NCI-H187 (cell line): ENCODE measurements at regions not wholly inside any gene's neighbourhood (a gene's known extent, or its start where the extent isn't known, plus 50 kb on each side); places are given as distances from the start of the nearest gene placed in this dataset.

Experiments used
- DNase-seq, 2 experiments: peaks; one replicate each; lab custom pipeline; 2025; lab: John Stamatoyannopoulos, UW

DNA sequence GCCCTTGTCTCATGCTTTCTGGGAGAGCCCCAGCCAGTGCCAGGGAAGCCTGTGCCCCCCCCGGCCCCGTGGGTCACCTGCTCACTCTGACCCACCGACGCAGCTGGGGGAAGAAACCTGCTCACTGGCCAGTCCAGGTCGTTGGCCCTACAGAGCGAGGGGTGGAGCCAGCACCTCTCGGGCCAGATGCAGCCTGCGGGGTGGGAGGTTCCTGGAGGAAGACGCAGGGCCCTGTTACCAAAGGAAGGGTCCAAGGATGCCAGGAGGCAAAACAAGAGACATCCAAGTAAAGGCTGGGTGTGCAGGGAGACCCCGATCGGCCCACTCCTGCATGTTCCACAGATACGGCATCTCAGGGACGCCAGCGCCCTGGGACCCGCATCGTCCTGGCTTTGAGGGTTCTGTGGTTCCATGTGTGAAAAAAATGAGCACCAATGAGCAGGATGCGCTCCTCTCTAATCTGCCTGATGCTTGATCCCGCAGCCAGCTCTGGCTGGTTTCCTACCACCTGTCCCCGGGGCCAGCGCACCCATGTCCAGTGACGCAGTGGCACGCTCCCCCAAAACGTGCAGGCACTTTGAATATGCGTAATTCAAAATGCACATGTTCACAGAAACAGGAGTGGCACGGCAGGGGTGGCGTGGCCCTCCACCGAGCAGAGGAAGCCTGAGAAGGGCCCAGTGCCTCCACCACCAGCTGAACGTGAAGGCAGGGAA, 66.0 kb upstream of the GALNT9 start:
- no peak for DNase-seq

DNA sequence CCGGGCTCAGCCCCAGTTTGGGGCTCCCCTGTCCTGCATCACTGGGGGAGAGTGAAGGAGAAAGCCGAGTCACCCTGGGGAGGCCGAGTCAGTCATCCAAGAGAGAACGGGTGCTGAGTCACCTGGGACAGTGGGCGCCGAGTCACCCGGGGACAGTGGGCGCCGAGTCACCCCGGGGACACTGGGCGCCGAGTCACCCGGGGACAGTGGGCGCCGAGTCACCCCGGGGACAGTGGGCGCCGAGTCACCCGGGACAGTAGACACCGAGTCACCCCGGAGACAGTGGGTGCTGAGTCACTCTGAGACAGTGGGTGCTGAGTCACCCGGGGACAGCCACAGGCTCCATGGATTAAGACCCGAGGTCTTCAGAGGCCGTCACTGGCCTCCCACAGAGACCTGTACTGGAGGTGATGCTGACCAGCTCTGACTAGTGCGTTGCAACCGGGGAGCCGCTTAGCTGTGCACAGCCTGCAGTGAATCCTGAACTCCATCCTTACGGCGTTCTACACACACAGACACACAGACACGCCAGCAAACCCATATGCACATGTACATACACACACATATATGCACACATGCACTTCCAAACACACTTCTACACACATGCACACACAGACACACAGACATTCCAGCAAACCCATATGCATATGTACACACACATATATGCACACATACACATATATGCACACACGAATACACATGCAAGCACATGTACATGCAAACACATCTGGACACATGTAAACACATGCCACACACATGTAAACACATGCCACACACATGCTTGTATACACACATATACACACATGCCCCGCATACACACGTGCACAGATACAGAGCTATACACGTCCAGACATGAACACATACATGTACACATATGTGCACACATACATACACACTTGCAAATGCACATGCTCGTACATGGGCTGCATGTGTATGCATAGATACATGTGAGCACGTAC, 64.9 kb upstream of the GALNT9 start:
- DNase-seq: no peak

DNA sequence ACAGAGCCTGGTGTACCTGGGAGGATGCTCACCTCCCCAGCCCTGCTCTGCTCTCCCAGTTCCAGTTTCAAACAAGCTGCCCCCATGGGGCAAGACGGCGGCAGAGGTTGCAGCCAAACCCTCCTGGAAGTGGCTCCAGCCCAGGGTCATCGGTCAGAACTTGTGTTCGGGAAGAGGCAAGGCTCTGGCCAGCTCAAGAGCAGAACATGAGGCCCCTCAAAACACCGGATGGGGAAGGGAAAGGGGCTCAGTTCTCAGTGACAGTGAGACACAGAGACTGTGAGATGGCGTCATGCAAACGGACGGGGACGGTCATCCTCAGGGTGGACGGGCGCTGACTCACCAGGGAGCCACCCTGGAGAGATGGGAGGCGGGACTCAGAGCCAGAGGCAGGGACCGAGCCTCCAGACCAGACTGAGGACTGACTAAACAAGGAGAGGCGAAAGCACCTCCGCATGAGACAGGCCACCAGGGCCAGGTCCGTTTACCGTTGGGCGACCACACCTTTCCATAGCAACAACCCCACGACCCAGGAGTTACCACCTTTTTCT, 63.9 kb upstream of the GALNT9 start:
- DNase-seq: no peak

- no peak for DNase-seq
Measured at GRCh38 chr12:132392389-132393244, 63.2 kb upstream of the GALNT9 start.

- no peak for DNase-seq
Measured at GRCh38 chr12:132391326-132392041, 62.1 kb upstream of the GALNT9 start.

- no peak for DNase-seq
Measured at GRCh38 chr12:132390287-132391076, 61.1 kb upstream of the GALNT9 start.

GRCh38 chr12:132389526-132390286, 60.3 kb upstream of the GALNT9 start:
- DNase-seq: no peak

GRCh38 chr12:132389026-132389425, 59.6 kb upstream of the GALNT9 start:
- no peak for DNase-seq

- no peak for DNase-seq
Measured at GRCh38 chr12:132388379-132389015, 59.1 kb upstream of the GALNT9 start.

DNA sequence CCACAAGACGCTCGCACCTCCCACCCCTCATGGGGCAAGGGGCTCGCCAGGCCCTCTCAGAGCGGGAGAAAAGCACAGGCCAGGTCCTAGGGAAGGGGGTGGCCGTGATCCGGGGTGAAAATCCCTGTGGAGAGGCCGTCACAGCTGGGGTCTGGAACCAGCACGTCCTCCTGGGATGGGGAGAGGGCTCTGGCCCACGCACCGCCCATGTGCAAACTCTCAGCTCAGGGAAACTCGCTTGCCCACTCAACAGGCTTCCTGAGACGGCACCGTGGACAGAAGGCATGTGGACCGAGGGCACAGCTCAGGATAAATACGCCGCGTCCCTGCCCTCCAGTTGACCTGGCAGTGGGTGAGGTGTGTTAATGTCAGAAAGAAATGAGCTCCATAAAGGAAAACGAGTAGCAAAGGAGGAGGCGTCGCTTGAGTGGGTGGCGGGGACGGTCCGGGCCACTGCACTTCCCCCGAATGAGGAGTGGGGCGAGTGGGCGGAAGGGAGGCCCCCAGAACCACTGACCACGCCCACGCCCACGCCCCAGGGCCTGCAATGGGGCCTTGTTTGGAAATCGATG, 57.6 kb upstream of the GALNT9 start:
- no peak for DNase-seq

DNA sequence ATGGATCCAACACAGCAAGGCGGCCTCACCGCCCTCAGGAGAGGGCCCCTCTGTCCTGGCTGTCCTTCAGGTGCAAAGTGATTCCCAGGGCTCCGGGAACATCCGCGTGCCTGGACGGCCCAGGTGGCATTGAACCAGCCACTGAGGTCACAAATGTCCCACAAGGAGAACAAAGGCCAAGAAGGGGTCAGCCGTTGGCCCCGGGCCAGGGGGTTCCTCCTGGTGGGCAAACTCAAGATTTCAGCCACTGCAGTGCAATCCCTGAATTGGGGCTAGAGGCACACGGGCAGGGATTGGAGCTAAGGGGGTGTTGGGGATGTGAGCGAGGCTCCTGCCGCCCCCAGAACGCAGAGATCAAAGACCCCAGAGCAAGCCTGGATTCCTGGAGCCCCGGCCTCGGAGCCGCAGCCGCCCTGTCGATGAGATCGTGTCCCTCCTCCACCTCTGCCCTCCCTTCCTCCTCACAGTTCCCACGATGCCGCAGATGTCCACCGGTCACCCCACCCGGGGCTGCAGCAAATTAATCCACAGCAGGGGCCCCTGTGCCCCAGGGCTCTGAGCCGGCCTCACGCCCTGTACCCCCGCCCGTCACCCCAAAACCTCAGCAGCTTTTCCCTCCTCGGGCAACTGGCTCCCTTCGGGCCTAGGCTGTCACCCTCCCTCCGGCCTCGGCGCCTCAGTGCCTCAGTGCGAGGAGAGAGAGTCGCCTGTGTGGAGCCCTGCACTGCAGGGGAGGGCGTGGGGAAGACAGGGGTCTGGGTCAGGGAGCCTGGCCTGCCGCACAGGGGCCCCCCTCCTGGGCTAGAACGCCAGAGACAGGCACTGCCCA, 56.7 kb upstream of the GALNT9 start:
- no peak for DNase-seq

DNA sequence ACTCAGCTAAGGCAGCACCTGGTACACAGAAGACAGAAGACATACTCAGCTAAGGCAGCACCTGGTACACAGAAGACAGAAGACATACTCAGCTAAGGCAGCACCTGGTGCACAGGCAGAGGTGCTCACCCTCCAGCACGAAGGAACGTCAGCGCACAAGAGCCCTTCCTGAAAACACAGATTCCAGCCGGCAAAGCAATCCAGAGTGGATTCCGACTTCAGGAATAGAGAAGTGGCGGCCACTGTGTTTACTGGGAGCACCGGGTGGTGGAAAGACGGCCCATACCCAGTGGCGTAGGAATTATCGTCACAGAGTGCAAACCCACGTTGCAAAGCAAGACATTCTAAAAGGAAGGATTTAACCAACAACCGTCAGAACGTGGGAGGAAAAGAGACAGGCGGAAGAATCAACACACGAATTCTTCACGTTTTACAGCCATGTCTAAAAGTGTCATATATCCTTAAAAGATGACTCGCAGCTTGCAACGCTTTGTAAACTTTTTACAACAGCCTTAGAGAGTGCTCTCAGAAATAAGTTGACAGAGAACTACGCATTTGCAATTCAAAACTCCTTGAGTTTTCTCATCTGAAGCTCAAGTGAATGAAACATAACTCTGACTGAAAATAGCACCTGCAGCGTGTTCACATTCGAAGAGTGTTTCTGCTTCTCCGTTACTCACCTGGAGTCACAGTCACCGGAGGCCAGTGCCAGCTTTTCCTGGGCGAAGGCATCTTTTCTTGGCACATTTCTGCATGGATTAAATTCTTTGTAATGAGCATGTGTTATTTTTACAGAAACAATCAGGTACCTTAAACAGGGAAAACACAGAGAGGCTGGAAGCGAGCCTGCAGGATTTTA, 55.8 kb upstream of the GALNT9 start:
- DNase-seq: peak in 1 of 2 experiments; percentile 9

- no peak for DNase-seq
Measured at GRCh38 chr12:132380641-132381040, 51.3 kb upstream of the GALNT9 start.

- no peak for DNase-seq
Measured at GRCh38 chr12:132379996-132380395, 50.6 kb upstream of the GALNT9 start.

- DNase-seq: no peak
Measured at GRCh38 chr12:132379576-132379975, 50.2 kb upstream of the GALNT9 start.
